GM19372 (cell line): ENCODE measurements at regions not wholly inside any gene's neighbourhood (a gene's known extent, or its start where the extent isn't known, plus 50 kb on each side); places are given as distances from the start of the nearest gene placed in this dataset.
"Not testable (repeated sequence)": the region's sequence is repeated elsewhere in the genome, so short reads cannot be mapped to it uniquely, and the experiment has no call there.

ENCODE experiments used
- ATAC-seq: cut with Tn5 transposase; IDR thresholded peaks from one replicate; pipeline ENCODE4 v1.9.1; 2021; ENCODE audit warnings: mild to moderate bottlenecking, low read depth, moderate library complexity; ENCODE audit not compliant: unreplicated experiment

GRCh38 chr2:16199241-16199640 lies 258.9 kb downstream of the MYCN start:
- not testable (repeated sequence) for ATAC-seq

- no peak for ATAC-seq
Measured at GRCh38 chr2:16198166-16198912, 258.0 kb downstream of the MYCN start.

GRCh38 chr2:16197504-16198147 lies 257.3 kb downstream of the MYCN start:
- ATAC-seq, result no peak

- ATAC-seq, result no peak
Measured at GRCh38 chr2:16196687-16197503, 256.5 kb downstream of the MYCN start.

GRCh38 chr2:16195681-16196070 lies 255.3 kb downstream of the MYCN start:
- no peak for ATAC-seq

GRCh38 chr2:16194931-16195680 lies 254.8 kb downstream of the MYCN start:
- ATAC-seq, result no peak

- ATAC-seq, result no peak
Measured at GRCh38 chr2:16194530-16194929, 254.2 kb downstream of the MYCN start.

GRCh38 chr2:16194096-16194390 lies 253.7 kb downstream of the MYCN start:
- ATAC-seq, result no peak

GRCh38 chr2:16192416-16193216 lies 252.3 kb downstream of the MYCN start:
- ATAC-seq, result no peak

GRCh38 chr2:16191431-16192200 lies 251.3 kb downstream of the MYCN start:
- ATAC-seq, result no peak

GRCh38 chr2:16190446-16191270 lies 250.3 kb downstream of the MYCN start:
- no peak for ATAC-seq

GRCh38 chr2:16189836-16190160 lies 249.4 kb downstream of the MYCN start:
- ATAC-seq, result no peak

- ATAC-seq, result no peak
Measured at GRCh38 chr2:16189029-16189835, 248.9 kb downstream of the MYCN start.

GRCh38 chr2:16188261-16188890 lies 248.0 kb downstream of the MYCN start:
- ATAC-seq, result no peak

GRCh38 chr2:16187482-16187817 lies 247.1 kb downstream of the MYCN start:
- no peak for ATAC-seq

- ATAC-seq, result no peak
Measured at GRCh38 chr2:16186661-16187481, 246.5 kb downstream of the MYCN start.
